Body of pancreas (tissue), 4 donors: ENCODE measurements at regions not wholly inside any gene's neighbourhood (a gene's known extent, or its start where the extent isn't known, plus 50 kb on each side); places are given as distances from the start of the nearest gene placed in this dataset.

ENCODE experiments used
- ATAC-seq: fragments of 150-250 bp; one replicate; pipeline ENCODE4 v1.9.1; 2016
- DNase-seq, 4 donors: peaks; one replicate each; pipeline ENCODE4 v3.0.0-alpha.2; 2019
- H3K27ac ChIP-seq, 4 donors: fragments of 200-600 bp; sonication (generic); 1 replicate in 3 of 4; 2 replicates in 1 of 4; pipeline versions ENCODE4 v1.5.1 to v1.6.1; 2016 to 2019; ENCODE audit warnings: mild to moderate bottlenecking in 1 of 4, mixed read lengths in 1 of 4, moderate library complexity in 1 of 4
- H3K27me3 ChIP-seq, 2 donors: fragments of 200-600 bp; sonication (generic); one replicate each; pipeline ENCODE4 v1.6.0; 2016; ENCODE audit warnings: mild to moderate bottlenecking in 1 of 2
- H3K36me3 ChIP-seq, 2 donors: fragments of 200-600 bp; sonication (generic); replicated peaks in 1 of 2; 2 replicates each; pipeline ENCODE4 v1.5.1; 2016; ENCODE audit warnings: low read depth in 2 of 2; ENCODE audit not compliant: insufficient read depth in 1 of 2
- H3K4me1 ChIP-seq: fragments of 200-600 bp; sonication (generic); one replicate; pipeline ENCODE4 v1.6.0; 2016
- H3K4me3 ChIP-seq, 2 donors: fragments of 200-600 bp; sonication (generic); 1 replicate in 1 of 2; 2 replicates in 1 of 2; pipeline ENCODE4 v1.5.1; 2016 to 2019
- H3K9me3 ChIP-seq, 3 donors: fragments of 200-600 bp; sonication (generic); 1 replicate in 2 of 3; 2 replicates in 1 of 3; pipeline ENCODE4 v1.5.1; 2016
- CTCF ChIP-seq, 7 experiments: fragments of 450-650 bp in 4 of 7; fragments of 200-600 bp in 3 of 7; sonication (generic) in 3 of 7; IDR thresholded peaks; one replicate each; pipeline ENCODE4 v1.5.1; 2016 to 2019; ENCODE audit warnings: antibody characterized with exemption in 7 of 7
- POLR2A ChIP-seq, 3 donors: fragments of 450-650 bp; IDR thresholded peaks; one replicate each; pipeline ENCODE4 v1.6.1; 2016; ENCODE audit warnings: antibody characterized with exemption in 3 of 3, mild to moderate bottlenecking in 2 of 3
- WGBS, 2 donors: methylation state at CpG; one replicate each; pipeline ENCODE4 v1.1.5; 2017; 5-methylcytosine and 5-hydroxymethylcytosine counted together
- intact Hi-C: fragments of 100-400 bp; cut with DNase I; formaldehyde crosslinking; loops from one replicate; pipeline ENCODE4 v1.15.1; 2023

DNA sequence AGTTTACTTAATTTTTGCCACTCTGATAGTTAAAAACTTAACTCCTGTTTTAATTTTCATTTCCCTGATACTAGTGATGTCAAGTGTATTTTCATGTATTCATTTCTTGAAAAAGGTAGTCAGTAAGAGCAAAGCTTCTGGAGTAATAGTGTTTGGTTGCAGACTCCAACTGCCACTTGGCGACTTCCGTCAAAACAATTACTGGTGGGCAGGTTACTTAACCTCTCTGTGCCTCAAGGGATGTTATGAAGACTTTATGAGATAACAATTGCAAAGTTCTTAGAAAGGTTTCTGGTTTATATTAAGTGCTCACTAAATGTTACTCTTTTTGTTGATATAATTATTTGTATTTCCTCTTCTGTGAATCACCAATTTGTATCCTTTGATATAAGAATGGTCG is 129.7 kb downstream of the NFKBIZ start:
- WGBS, 2 donors, result 88 to 91% methylated on average over 3 of the region's 3 CpGs
- Histone ChIP-seq H3K4me1 (peaks cover 11% of the 10 kb centered on the region), H3K36me3 (no peaks in the 10 kb centered on the region), H3K27ac (no peak overlapping the region), H3K27me3 (no peaks in the 10 kb centered on the region), H3K9me3 (no peaks in the 10 kb centered on the region), H3K4me3 (no peak overlapping the region)
- ATAC-seq, result no peak
- no peak for TF ChIP-seq CTCF (IDR thresholded peaks at IDR 0.05)
- TF ChIP-seq POLR2A (IDR thresholded peaks at IDR 0.05), result no peak
- no peak for DNase-seq
- intact Hi-C loops, result no loop called here

- no peak overlapping the region for H3K4me3 ChIP-seq
- H3K36me3 ChIP-seq, result no peaks in the 10 kb centered on the region
- DNase-seq (no peak), ATAC-seq (no peak)
- H3K4me1 ChIP-seq, result no peaks in the 10 kb centered on the region
- H3K27ac ChIP-seq, result no peak overlapping the region
- intact Hi-C loops, result no loop called here
- TF ChIP-seq POLR2A (IDR thresholded peaks at IDR 0.05) (no peak), CTCF (IDR thresholded peaks at IDR 0.05) (no peak)
- H3K27me3 ChIP-seq, result no peaks in the 10 kb centered on the region
- WGBS, 2 donors, result 85 to 86% methylated on average over 4 of the region's 4 CpGs
- no peaks in the 10 kb centered on the region for H3K9me3 ChIP-seq
These were observed 135.0 kb downstream of the NFKBIZ start for GRCh38 chr3:101984356-101984755.

GRCh38 chr3:101988596-101988995 is 139.3 kb downstream of the NFKBIZ start:
- no peak for DNase-seq
- WGBS, 2 donors, result 82 to 84% methylated on average over 3 of the region's 3 CpGs
- Histone ChIP-seq H3K36me3 (no peaks in the 10 kb centered on the region), H3K9me3 (no peaks in the 10 kb centered on the region), H3K27ac (no peak overlapping the region), H3K4me1 (no peaks in the 10 kb centered on the region), H3K27me3 (no peaks in the 10 kb centered on the region), H3K4me3 (no peak overlapping the region)
- intact Hi-C loops, result no loop called here
- TF ChIP-seq POLR2A (IDR thresholded peaks at IDR 0.05), result no peak
- TF ChIP-seq CTCF (IDR thresholded peaks at IDR 0.05), result no peak
- no peak for ATAC-seq

DNA sequence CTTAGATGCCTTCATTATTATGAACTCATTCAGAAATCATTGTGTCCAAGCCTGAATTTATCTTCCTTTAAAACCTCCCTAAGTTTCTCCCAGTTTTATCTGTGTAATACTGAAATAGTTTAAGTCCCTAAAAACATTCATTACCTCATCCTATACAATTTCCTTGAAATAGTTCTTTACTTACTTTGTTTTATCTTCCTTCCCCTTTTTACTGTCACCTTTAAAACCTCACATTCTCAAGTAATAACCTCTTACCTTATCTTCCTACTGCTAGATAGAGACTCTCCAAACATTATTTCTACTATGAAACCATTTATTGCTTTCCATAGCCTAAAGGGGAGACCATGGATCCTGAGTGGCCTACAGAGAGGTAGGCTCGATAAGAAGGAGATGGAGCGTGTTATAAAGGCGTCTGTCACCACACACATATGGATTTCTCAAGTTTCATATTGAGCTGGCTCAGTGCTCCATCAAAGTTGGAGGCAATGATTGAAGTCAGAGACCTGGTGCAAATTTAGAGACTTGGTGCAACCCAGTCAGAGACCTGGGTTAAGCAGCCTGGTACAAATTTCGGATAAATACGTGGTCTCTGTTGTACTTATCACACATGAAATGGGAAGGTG is 140.4 kb downstream of the NFKBIZ start:
- ATAC-seq, result no peak

More for the DNA sequence above, 140.4 kb downstream of the NFKBIZ start:
- 80 to 90% methylated on average over 5 of the region's 5 CpGs for WGBS, 2 donors
- Histone ChIP-seq H3K4me3 (no peak overlapping the region), H3K27ac (no peak overlapping the region), H3K27me3 (no peaks in the 10 kb centered on the region), H3K9me3 (no peaks in the 10 kb centered on the region), H3K4me1 (no peaks in the 10 kb centered on the region), H3K36me3 (no peaks in the 10 kb centered on the region)
- no peak for DNase-seq
- intact Hi-C loops, result no loop called here
- no peak for TF ChIP-seq POLR2A (IDR thresholded peaks at IDR 0.05)
- TF ChIP-seq CTCF (IDR thresholded peaks at IDR 0.05), result no peak
